SK-N-MC (cell line): ENCODE measurements at regions not wholly inside any gene's neighbourhood (a gene's known extent, or its start where the extent isn't known, plus 50 kb on each side); places are given as distances from the start of the nearest gene placed in this dataset.

Source experiments
- DNase-seq: peaks from one replicate; pipeline ENCODE4 v3.0.0-alpha.2; 2011; ENCODE audit warnings: low read depth, low spot score
- H3K27ac ChIP-seq: fragments of 200-600 bp; sonication (generic); 2 replicates; pipeline ENCODE4 v1.5.1; 2016; ENCODE audit warnings: mixed run types
- H3K36me3 ChIP-seq: fragments of 200-600 bp; sonication (generic); 2 replicates; pipeline ENCODE4 v1.6.1; 2017; ENCODE audit warnings: antibody characterized with exemption, low read length, mixed read lengths; ENCODE audit not compliant: insufficient read depth
- H3K4me3 ChIP-seq: fragments of 200-600 bp; sonication (generic); 2 replicates; pipeline ENCODE4 v1.5.1; 2016
- H3K9ac ChIP-seq: fragments of 200-600 bp; sonication (generic); 2 replicates; pipeline ENCODE4 v1.8.0; 2017; ENCODE audit warnings: mixed run types, mixed read lengths; ENCODE audit not compliant: insufficient read length
- H3K9me3 ChIP-seq: fragments of 200-600 bp; sonication (generic); 2 replicates; pipeline ENCODE4 v1.6.1; 2017; ENCODE audit warnings: low read depth, mild to moderate bottlenecking, antibody characterized with exemption, low read length, moderate library complexity, mixed read lengths
- EZH2 ChIP-seq: fragments of 200-600 bp; sonication (generic); IDR thresholded peaks from one replicate; pipeline ENCODE4 v1.6.1; 2017; ENCODE audit warnings: antibody characterized with exemption
- FOXP2 ChIP-seq: optimal IDR thresholded peaks from 2 replicates; pipeline ENCODE3; 2011; ENCODE audit warnings: mild to moderate bottlenecking, moderate library complexity; ENCODE audit not compliant: insufficient read depth; ENCODE audit errors: extremely low read length, control extremely low read depth
- POLR2AphosphoS5 ChIP-seq: IDR thresholded peaks from 2 replicates; pipeline ENCODE4 v1.6.1; 2012; ENCODE audit warnings: mild to moderate bottlenecking, low read depth, low read length, borderline replicate concordance

GRCh38 chr12:28601570-28602058 lies 411.4 kb downstream of the CCDC91 start:
- Histone ChIP-seq H3K27ac (no peak overlapping the region), H3K4me3 (no peak overlapping the region), H3K9me3 (no peaks in the 10 kb centered on the region), H3K36me3 (no peaks in the 10 kb centered on the region), H3K9ac (no peak overlapping the region)
- no peak for DNase-seq
- TF ChIP-seq EZH2 = no peak
- TF ChIP-seq POLR2AphosphoS5 = no peak

- no peak overlapping the region for H3K4me3 ChIP-seq
- no peak for DNase-seq
- no peaks in the 10 kb centered on the region for H3K9me3 ChIP-seq
- no peaks in the 10 kb centered on the region for H3K36me3 ChIP-seq
- TF ChIP-seq EZH2 (no peak), FOXP2 (no peak), POLR2AphosphoS5 (no peak)
- no peak overlapping the region for H3K27ac ChIP-seq
- no peak overlapping the region for H3K9ac ChIP-seq
These were observed 412.5 kb downstream of the CCDC91 start for GRCh38 chr12:28602786-28603185.

GRCh38 chr12:28603239-28603638 lies 413.0 kb downstream of the CCDC91 start:
- Histone ChIP-seq H3K36me3 (no peaks in the 10 kb centered on the region), H3K9ac (no peak overlapping the region), H3K4me3 (no peak overlapping the region), H3K9me3 (no peaks in the 10 kb centered on the region), H3K27ac (no peak overlapping the region)
- TF ChIP-seq FOXP2 (no peak), EZH2 (no peak), POLR2AphosphoS5 (no peak)
- no peak for DNase-seq

GRCh38 chr12:28603801-28604200 lies 413.5 kb downstream of the CCDC91 start:
- no peak overlapping the region for H3K4me3 ChIP-seq
- H3K9ac ChIP-seq = no peak overlapping the region
- H3K36me3 ChIP-seq = no peaks in the 10 kb centered on the region
- H3K27ac ChIP-seq = no peak overlapping the region
- H3K9me3 ChIP-seq = no peaks in the 10 kb centered on the region
- TF ChIP-seq EZH2 (no peak), POLR2AphosphoS5 (no peak), FOXP2 (no peak)
- DNase-seq = no peak

- H3K4me3 ChIP-seq = no peak overlapping the region
- TF ChIP-seq EZH2 (no peak), FOXP2 (no peak), POLR2AphosphoS5 (no peak)
- DNase-seq = no peak
- no peaks in the 10 kb centered on the region for H3K9me3 ChIP-seq
- H3K36me3 ChIP-seq = no peaks in the 10 kb centered on the region
- no peak overlapping the region for H3K9ac ChIP-seq
- H3K27ac ChIP-seq = no peak overlapping the region
These were observed 414.0 kb downstream of the CCDC91 start for GRCh38 chr12:28604240-28604639.

- H3K4me3 ChIP-seq = no peak overlapping the region
- TF ChIP-seq EZH2 = no peak
- TF ChIP-seq FOXP2 = no peak
- TF ChIP-seq POLR2AphosphoS5 = no peak
- H3K9me3 ChIP-seq = no peaks in the 10 kb centered on the region
- no peaks in the 10 kb centered on the region for H3K36me3 ChIP-seq
- H3K9ac ChIP-seq = no peak overlapping the region
- no peak for DNase-seq
- H3K27ac ChIP-seq = no peak overlapping the region
These were observed 416.8 kb downstream of the CCDC91 start for GRCh38 chr12:28606967-28607557.

- no peak for DNase-seq
- TF ChIP-seq EZH2 (no peak), FOXP2 (no peak), POLR2AphosphoS5 (no peak)
These were observed 420.3 kb downstream of the CCDC91 start for GRCh38 chr12:28610401-28611114.

GRCh38 chr12:28611115-28611435 lies 420.8 kb downstream of the CCDC91 start:
- Histone ChIP-seq H3K9ac (no peak overlapping the region), H3K9me3 (no peaks in the 10 kb centered on the region), H3K4me3 (no peak overlapping the region), H3K27ac (no peak overlapping the region), H3K36me3 (no peaks in the 10 kb centered on the region)
- TF ChIP-seq EZH2 (no peak), POLR2AphosphoS5 (no peak), FOXP2 (no peak)
- DNase-seq = no peak

More at GRCh38 chr12:28610401-28611114, 420.3 kb downstream of the CCDC91 start:
- H3K36me3 ChIP-seq = no peaks in the 10 kb centered on the region
- H3K9me3 ChIP-seq = no peaks in the 10 kb centered on the region
- no peak overlapping the region for H3K27ac ChIP-seq
- no peak overlapping the region for H3K4me3 ChIP-seq
- no peak overlapping the region for H3K9ac ChIP-seq

GRCh38 chr12:28611449-28611848 lies 421.2 kb downstream of the CCDC91 start:
- H3K27ac ChIP-seq = no peak overlapping the region
- no peak overlapping the region for H3K9ac ChIP-seq
- no peak overlapping the region for H3K4me3 ChIP-seq
- H3K36me3 ChIP-seq = no peaks in the 10 kb centered on the region
- H3K9me3 ChIP-seq = no peaks in the 10 kb centered on the region
- DNase-seq = no peak
- TF ChIP-seq EZH2 = no peak
- no peak for TF ChIP-seq FOXP2
- no peak for TF ChIP-seq POLR2AphosphoS5
